ENCODE measurements at regions not wholly inside any gene's neighbourhood (a gene's known extent, or its start where the extent isn't known, plus 50 kb on each side); places are given as distances from the start of the nearest gene placed in this dataset.
"Not testable (repeated sequence)": the region's sequence is repeated elsewhere in the genome, so short reads cannot be mapped to it uniquely, and the experiment has no call there.

GRCh38 chr14:84477996-84478395 lies 1051.9 kb upstream of the FLRT2 start:
- Histone ChIP-seq H3K36me3 (ENCODE audit: control insufficient read depth, insufficient read depth, low read length) (no peaks in the 10 kb centered on the region), H3K4me3 (replicated peaks; ENCODE audit: low read depth, low read length) (no peak overlapping the region), H3K27me3 (replicated peaks; ENCODE audit: control insufficient read depth, insufficient read depth, low read length) (no peaks in the 10 kb centered on the region)
- no peak for TF ChIP-seq CTCF (IDR thresholded peaks at IDR 0.05; ENCODE audit: insufficient read depth, low read length, poor library complexity, severe bottlenecking)
- no peak for DNase-seq (ENCODE audit: extremely low read depth, insufficient read length)

GRCh38 chr14:84482256-84483071 lies 1047.5 kb upstream of the FLRT2 start:
- TF ChIP-seq CTCF (IDR thresholded peaks at IDR 0.05; ENCODE audit: insufficient read depth, low read length, poor library complexity, severe bottlenecking): no peak
- no peaks in the 10 kb centered on the region for H3K27me3 ChIP-seq (replicated peaks; ENCODE audit: control insufficient read depth, insufficient read depth, low read length)
- DNase-seq (ENCODE audit: extremely low read depth, insufficient read length): no peak
- no peak overlapping the region for H3K4me3 ChIP-seq (replicated peaks; ENCODE audit: low read depth, low read length)
- no peaks in the 10 kb centered on the region for H3K36me3 ChIP-seq (ENCODE audit: control insufficient read depth, insufficient read depth, low read length)

- no peak overlapping the region for H3K4me3 ChIP-seq (replicated peaks; ENCODE audit: low read depth, low read length)
- H3K36me3 ChIP-seq (ENCODE audit: control insufficient read depth, insufficient read depth, low read length): no peaks in the 10 kb centered on the region
- no peaks in the 10 kb centered on the region for H3K27me3 ChIP-seq (replicated peaks; ENCODE audit: control insufficient read depth, insufficient read depth, low read length)
- TF ChIP-seq CTCF (IDR thresholded peaks at IDR 0.05; ENCODE audit: insufficient read depth, low read length, poor library complexity, severe bottlenecking): no peak
- no peak for DNase-seq (ENCODE audit: extremely low read depth, insufficient read length)
These were observed 1046.9 kb upstream of the FLRT2 start for GRCh38 chr14:84483072-84483420.

GRCh38 chr14:84484243-84484642 lies 1045.7 kb upstream of the FLRT2 start:
- H3K4me3 ChIP-seq (replicated peaks; ENCODE audit: low read depth, low read length); H3K27me3 ChIP-seq (replicated peaks; ENCODE audit: control insufficient read depth, insufficient read depth, low read length); H3K36me3 ChIP-seq (ENCODE audit: control insufficient read depth, insufficient read depth, low read length); DNase-seq (ENCODE audit: extremely low read depth, insufficient read length): not testable (repeated sequence)

GRCh38 chr14:84485036-84485435 lies 1044.9 kb upstream of the FLRT2 start:
- Histone ChIP-seq H3K27me3 (replicated peaks; ENCODE audit: control insufficient read depth, insufficient read depth, low read length) (no peaks in the 10 kb centered on the region), H3K36me3 (ENCODE audit: control insufficient read depth, insufficient read depth, low read length) (no peaks in the 10 kb centered on the region), H3K4me3 (replicated peaks; ENCODE audit: low read depth, low read length) (no peak overlapping the region)
- no peak for TF ChIP-seq CTCF (IDR thresholded peaks at IDR 0.05; ENCODE audit: insufficient read depth, low read length, poor library complexity, severe bottlenecking)
- DNase-seq (ENCODE audit: extremely low read depth, insufficient read length): no peak

- Histone ChIP-seq H3K27me3 (replicated peaks; ENCODE audit: control insufficient read depth, insufficient read depth, low read length) (no peaks in the 10 kb centered on the region), H3K4me3 (replicated peaks; ENCODE audit: low read depth, low read length) (no peak overlapping the region), H3K36me3 (ENCODE audit: control insufficient read depth, insufficient read depth, low read length) (no peaks in the 10 kb centered on the region)
- DNase-seq (ENCODE audit: extremely low read depth, insufficient read length): no peak
- no peak for TF ChIP-seq CTCF (IDR thresholded peaks at IDR 0.05; ENCODE audit: insufficient read depth, low read length, poor library complexity, severe bottlenecking)
These were observed 1039.9 kb upstream of the FLRT2 start for GRCh38 chr14:84490081-84490480.
